ENCODE measurements at regions not wholly inside any gene's neighbourhood (a gene's known extent, or its start where the extent isn't known, plus 50 kb on each side); places are given as distances from the start of the nearest gene placed in this dataset.

- Histone ChIP-seq H2AFZ (ENCODE audit: low read depth, low read length, severe bottlenecking) (no peak overlapping the region), H3F3A (ENCODE audit: insufficient read depth) (no peaks in the 10 kb centered on the region), H3K9ac (ENCODE audit: low read length) (no peak overlapping the region), H3K79me2 (ENCODE audit: insufficient read depth, low read length) (no peaks in the 10 kb centered on the region), H3K9me3 (ENCODE audit: insufficient read depth, low read length) (no peaks in the 10 kb centered on the region), H3K4me2 (ENCODE audit: low read depth, low read length, poor library complexity, severe bottlenecking) (no peak overlapping the region), H3K9me2 (replicated peaks; ENCODE audit: insufficient read depth, low read length) (no peaks in the 10 kb centered on the region), H3K36me3 (ENCODE audit: low read length) (no peaks in the 10 kb centered on the region), H3K27me3 (ENCODE audit: low read length) (no peaks in the 10 kb centered on the region), H3K27ac (ENCODE audit: low read depth, low read length) (no peak overlapping the region), H3K4me3 (ENCODE audit: insufficient read depth, low read length, poor library complexity, severe bottlenecking) (no peak overlapping the region), H4K20me1 (ENCODE audit: low read depth, low read length) (no peaks in the 10 kb centered on the region; the same call in 1 of the 2 replicates)
- no peak for TF ChIP-seq EZH2phosphoT487 (conservative IDR thresholded peaks at IDR 0.05; ENCODE audit: low read length)
- no peak for TF ChIP-seq CTCF (IDR thresholded peaks at IDR 0.05; ENCODE audit: insufficient read depth, low read length, poor library complexity, severe bottlenecking)
These were observed 467.6 kb upstream of the CWC22 start for GRCh38 chr2:180474716-180475115.

- Histone ChIP-seq H3K9ac (ENCODE audit: low read length) (no peak overlapping the region), H2AFZ (ENCODE audit: low read depth, low read length, severe bottlenecking) (no peak overlapping the region), H3K27me3 (ENCODE audit: low read length) (no peaks in the 10 kb centered on the region), H3K36me3 (ENCODE audit: low read length) (no peaks in the 10 kb centered on the region), H3K79me2 (ENCODE audit: insufficient read depth, low read length) (no peaks in the 10 kb centered on the region), H3K9me3 (ENCODE audit: insufficient read depth, low read length) (no peaks in the 10 kb centered on the region), H3K9me2 (replicated peaks; ENCODE audit: insufficient read depth, low read length) (no peaks in the 10 kb centered on the region), H4K20me1 (ENCODE audit: low read depth, low read length) (no peaks in the 10 kb centered on the region; the same call in 1 of the 2 replicates), H3K27ac (ENCODE audit: low read depth, low read length) (no peak overlapping the region), H3K4me2 (ENCODE audit: low read depth, low read length, poor library complexity, severe bottlenecking) (no peak overlapping the region), H3K4me3 (ENCODE audit: insufficient read depth, low read length, poor library complexity, severe bottlenecking) (no peak overlapping the region), H3F3A (ENCODE audit: insufficient read depth) (no peaks in the 10 kb centered on the region)
- TF ChIP-seq CTCF (IDR thresholded peaks at IDR 0.05; ENCODE audit: insufficient read depth, low read length, poor library complexity, severe bottlenecking) (no peak), EZH2phosphoT487 (conservative IDR thresholded peaks at IDR 0.05; ENCODE audit: low read length) (no peak)
These were observed 466.4 kb upstream of the CWC22 start for GRCh38 chr2:180473456-180473855.

GRCh38 chr2:180472133-180472532 is 465.0 kb upstream of the CWC22 start:
- H3K4me2 ChIP-seq (ENCODE audit: low read depth, low read length, poor library complexity, severe bottlenecking), result no peak overlapping the region
- TF ChIP-seq CTCF (IDR thresholded peaks at IDR 0.05; ENCODE audit: insufficient read depth, low read length, poor library complexity, severe bottlenecking), result no peak
- no peak for TF ChIP-seq EZH2phosphoT487 (conservative IDR thresholded peaks at IDR 0.05; ENCODE audit: low read length)
- H3K4me3 ChIP-seq (ENCODE audit: insufficient read depth, low read length, poor library complexity, severe bottlenecking), result no peak overlapping the region
- no peaks in the 10 kb centered on the region for H3K79me2 ChIP-seq (ENCODE audit: insufficient read depth, low read length)
- no peaks in the 10 kb centered on the region; the same call in 1 of the 2 replicates for H4K20me1 ChIP-seq (ENCODE audit: low read depth, low read length)
- no peaks in the 10 kb centered on the region for H3K27me3 ChIP-seq (ENCODE audit: low read length)
- no peaks in the 10 kb centered on the region for H3K36me3 ChIP-seq (ENCODE audit: low read length)
- no peaks in the 10 kb centered on the region for H3K9me3 ChIP-seq (ENCODE audit: insufficient read depth, low read length)
- H3K9me2 ChIP-seq (replicated peaks; ENCODE audit: insufficient read depth, low read length), result no peaks in the 10 kb centered on the region
- no peaks in the 10 kb centered on the region for H3F3A ChIP-seq (ENCODE audit: insufficient read depth)
- no peak overlapping the region for H2AFZ ChIP-seq (ENCODE audit: low read depth, low read length, severe bottlenecking)
- H3K27ac ChIP-seq (ENCODE audit: low read depth, low read length), result no peak overlapping the region
- no peak overlapping the region for H3K9ac ChIP-seq (ENCODE audit: low read length)

Data from SU-DHL-6 (cell line).